ENCODE measurements at regions not wholly inside any gene's neighbourhood (a gene's known extent, or its start where the extent isn't known, plus 50 kb on each side); places are given as distances from the start of the nearest gene placed in this dataset.
"Not testable (repeated sequence)": the region's sequence is repeated elsewhere in the genome, so short reads cannot be mapped to it uniquely, and the experiment has no call there.

DNA sequence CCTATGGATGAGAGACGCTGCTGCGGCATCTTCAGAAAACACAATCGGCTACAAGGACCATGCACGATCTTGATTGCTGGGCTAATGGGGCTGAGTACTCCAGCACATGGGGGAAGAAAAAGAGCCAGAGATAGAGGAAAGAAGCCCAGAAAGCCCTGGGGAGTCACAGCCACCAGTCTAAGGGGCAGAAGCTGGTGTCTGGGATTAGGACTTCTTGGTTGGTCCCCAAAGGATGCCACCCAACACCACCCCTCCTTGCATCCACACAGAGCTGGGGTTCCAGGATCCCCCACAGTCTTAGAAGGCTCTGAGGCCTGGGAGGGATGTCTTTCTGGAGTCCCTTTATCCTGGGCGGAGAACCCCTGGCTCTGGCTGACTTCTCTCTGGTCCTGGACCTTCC lies 98.4 kb upstream of the TARDBP start:
- no peak for DNase-seq (ENCODE audit: low read depth)

DNA sequence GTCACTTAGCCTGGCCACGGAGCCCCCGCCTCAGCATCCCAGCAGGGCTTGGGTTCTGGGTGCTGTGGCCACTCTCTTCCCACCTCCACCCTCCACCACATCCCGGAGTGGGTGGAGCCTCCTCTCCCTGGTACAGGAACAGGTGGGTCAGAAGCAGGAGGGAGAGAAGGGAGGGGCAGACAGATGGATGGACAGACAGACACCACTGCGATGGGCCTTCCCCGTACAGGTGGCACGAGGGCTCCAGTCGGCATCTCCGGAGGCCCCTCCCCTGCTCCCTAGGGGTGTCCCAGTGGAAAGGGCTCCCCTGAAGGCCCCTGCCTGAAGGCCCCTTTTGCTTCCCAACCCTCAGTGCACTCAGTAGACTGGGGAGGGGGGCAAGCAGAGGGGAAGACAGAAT lies 96.9 kb upstream of the TARDBP start:
- DNase-seq (ENCODE audit: low read depth) = no peak

DNA sequence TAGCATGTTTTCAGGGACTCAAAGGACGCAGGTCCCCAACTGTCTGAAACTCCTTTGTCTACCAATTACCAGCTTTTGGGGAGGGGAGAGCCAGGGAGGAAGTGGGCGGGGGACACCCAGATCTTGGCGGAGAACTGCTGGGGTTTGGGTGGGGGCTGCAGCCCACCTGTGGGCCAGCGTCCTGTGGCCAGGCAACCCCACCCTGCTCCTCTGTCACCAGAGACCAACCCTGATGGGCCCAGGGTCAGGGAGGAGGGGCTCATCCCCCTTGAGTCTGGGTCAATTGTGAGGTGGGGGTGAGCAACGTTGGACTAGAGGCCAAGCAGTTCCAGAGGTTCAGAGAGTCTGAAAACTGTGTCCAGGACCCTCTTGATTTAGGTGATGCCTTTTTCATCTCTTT lies 96.1 kb upstream of the TARDBP start:
- DNase-seq (ENCODE audit: low read depth) = no peak

DNA sequence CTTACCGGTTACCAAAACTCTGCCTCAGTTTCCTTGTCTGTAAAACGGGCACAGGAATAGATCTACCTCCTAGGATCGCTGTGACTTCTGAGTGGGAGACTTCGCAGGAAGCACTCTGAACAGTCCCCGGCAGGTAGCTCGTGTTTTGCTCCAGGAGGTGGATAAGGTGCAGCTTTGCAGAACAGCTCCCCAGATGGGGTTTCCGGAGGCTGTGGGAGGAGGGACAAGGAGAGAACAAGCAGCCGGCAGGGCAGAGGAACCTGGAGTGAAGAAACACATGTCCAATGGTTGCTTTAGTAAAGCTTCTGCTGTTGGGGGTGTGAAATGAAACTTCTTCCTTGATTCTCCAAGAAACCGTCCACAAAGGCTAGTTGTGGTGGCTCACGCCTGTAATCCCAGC lies 95.5 kb upstream of the TARDBP start:
- no peak for DNase-seq (ENCODE audit: low read depth)

DNA sequence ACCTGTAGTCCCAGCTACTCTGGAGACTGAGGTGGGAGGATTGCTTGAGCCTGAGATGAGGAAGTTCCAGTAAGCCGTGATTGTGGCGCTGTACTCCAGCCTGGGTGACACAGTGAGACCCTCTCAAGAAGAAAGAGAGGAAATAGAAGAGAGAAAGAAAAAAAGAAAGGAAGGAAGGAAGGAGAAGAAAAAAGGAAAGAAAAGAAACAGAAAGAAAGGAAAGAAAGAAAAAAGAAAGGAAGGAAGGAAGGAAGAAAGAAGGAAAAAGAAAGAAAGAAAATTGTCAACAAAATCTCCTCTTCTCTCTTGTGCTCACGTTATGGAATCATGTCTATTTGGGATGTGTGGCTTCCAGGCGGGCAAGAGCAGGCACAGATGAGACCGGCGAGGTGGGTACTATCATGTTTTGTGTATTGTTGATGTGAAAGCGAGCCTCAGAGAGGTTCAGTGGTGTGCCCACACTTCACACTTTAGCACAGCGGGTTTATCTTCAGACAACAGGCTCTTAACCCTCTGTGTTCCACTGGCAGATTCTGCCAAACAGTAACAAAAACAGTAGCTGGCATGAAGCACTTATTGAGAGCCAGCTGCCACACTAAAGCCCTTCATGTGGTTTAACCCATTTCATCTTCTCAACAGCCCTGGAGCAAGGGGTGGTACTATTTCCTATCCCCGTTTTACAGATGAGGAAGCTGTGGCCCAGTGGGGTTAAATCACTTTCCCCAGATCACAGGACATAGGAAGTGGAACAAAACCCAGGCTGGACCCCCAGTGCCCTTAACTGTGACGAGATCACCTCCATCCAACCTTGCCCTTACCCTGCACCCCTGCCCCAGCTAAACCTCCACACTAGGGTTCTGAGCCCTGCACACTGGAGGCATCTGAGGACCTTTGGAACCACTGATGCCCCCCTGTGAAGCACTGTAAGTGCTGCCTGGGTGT lies 94.7 kb upstream of the TARDBP start:
- no peak for DNase-seq (ENCODE audit: low read depth)

DNA sequence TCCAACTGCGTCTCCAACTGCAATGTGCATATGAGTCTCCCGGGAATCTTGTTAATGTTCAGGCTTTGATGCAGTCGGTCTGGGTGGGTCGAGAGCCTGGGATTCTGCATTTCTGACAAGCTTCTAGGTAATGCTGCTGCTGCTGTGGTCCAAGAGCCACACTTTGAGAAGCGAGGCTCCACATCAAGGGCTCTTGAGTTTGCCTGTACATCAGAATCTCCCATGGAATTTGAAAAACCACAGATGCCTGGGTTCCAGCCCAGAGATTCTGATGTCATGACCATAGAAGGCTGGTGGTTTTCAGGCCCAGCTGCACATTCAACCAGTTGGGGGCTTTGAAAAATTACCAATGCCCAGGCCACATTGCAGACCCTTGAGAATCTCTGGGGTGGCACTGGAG lies 93.9 kb upstream of the TARDBP start:
- DNase-seq (ENCODE audit: low read depth) = peak; percentile 38

DNA sequence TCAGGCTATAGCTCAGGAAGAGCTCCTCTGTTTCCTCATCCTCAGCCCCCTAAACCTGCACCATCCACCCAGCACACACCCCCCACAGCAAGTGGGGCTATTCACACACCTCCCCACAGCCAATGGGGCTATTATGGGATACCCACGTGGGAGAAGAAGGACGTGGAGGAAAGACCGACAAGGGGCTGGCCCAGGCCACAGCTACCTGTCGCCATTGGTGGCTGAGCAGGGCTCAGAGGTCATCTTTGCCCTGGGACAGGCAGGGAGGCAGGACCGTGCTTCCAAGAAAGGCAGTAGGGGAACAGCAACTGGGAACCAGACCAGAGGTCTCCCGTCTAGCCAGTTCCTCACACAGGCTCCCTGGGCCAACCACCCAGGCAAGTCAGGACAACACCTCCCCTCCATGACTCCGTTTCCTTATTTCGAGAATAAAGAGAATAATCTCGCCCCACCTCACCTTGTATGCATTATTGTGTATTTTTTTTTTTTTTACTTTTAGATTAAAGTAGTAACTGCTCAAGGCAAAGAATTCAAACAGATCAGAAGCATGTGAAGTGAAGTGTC lies 92.3 kb upstream of the TARDBP start:
- no peak for DNase-seq (ENCODE audit: low read depth)

DNA sequence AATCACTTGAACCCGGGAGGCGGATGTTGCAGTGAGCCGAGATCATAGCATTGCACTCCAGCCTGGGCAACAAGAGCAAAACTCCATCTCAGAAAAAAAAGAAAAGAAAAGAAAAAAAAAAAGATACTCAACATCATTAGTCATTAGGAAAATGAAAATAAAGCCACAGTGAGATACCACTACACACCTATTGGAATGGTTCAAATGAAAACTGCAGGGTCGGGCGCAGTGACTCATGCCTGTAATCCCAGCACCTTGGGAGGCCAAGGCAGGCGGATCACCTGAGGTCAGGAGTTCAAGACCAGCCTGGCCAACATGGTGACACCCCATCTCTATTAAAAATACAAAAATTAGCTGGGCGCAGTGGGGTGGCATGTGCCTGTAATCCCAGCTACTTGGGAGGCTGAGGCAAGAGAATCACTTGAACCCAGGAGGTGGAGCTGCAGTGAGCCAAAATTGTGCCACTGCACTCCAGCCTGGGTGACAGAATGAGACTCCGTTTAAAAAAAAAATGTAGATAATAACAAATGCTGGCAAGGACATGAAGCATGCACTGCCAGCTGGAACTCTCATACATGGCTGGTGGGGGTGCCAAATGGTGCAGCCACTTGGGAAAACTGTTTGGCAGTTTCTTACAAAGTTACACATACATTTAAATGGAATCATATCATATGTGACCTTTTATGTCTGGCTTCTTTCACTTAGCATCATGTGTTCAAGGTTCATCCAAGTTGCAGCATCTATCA lies 90.0 kb upstream of the TARDBP start:
- not testable (repeated sequence) for DNase-seq (ENCODE audit: low read depth)

DNA sequence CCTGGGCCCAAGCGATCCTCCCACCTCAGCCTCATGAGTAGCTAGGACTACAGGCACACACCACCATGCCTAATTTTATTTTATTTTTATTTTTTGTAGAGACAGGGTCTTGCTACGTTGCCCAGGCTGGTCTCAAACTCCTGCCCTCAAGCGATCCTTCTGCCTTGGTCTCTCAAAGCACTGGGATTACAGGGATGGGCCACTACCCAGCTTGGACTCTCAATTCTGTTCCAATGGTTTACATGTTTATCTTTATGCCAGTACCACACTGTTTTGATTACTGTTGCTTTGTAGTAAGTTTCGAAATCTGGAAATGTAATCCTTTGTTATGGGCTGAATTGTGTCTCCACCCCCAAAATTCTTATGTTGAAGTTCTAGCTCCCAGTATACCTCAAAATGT lies 88.4 kb upstream of the TARDBP start:
- no peak for DNase-seq (ENCODE audit: low read depth)

DNA sequence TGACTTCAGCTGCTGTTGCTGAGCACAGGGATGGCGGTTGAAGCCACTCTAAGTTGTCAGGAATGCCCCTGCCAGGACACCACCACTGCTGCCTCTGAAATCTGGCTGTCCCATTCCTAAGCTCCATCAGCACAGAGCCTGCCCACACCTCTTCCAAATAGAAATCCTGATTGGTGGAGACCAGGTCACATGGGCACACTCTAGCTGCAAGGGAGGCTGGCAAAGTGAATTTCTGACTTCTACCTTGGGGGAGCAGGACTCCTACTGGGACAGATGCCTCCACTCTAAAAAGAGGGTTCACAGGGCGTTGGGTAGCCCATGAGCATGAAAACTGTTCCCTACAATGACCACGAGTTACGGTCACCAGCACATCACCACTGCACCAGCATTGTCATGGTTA lies 83.8 kb upstream of the TARDBP start:
- no peak for DNase-seq (ENCODE audit: low read depth)

DNA sequence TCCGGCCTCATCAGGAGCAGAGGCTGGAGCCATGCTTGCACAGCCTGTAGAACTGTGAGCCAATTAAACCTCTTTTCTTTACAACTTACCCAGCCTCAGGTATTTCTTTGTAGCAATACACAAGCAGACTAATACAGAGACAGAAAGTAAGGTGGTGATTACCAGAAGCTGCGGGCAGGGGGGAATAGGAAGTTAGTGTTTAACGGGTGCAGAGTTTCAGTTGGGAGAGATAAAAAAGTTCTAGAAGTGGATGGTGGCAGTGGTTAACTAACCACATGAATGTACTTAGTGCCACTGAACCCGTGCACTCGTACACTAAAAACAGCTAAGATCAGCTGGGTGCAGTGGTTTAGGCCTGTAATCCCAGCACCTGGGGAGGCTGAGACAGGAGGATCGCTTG lies 80.4 kb upstream of the TARDBP start:
- DNase-seq (ENCODE audit: low read depth) = no peak

DNA sequence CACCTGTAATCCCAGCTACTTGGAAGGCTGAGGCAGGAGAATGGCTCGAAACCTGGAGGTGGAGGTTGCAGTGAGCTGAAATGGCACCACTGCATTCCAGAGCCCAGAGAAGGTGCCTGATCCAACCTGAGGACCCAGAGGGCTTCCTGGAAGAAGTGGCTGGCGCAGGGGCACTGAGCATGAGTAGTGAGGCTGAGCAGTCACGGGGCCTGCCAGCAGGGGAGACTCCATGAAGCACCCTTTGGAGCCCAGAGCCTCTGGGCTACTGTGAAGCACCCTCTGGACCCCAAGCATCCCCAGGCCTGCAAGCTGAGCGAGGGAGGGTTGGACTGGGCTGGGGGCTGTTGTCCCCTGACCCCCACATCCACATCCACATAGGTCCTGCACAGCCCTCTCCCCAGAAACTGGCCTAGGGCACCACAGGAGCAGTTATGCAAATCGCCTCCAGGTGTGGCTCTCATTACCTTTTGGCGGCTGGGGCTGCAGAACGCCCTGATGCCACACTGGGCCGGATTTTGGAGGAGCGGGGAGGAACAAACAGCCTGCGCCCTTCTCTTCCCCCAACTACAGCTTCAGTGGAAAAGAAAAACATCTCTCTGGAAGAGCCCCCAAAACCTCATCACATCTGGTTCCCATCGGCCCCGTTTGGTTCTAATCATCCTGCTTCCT lies 78.2 kb upstream of the TARDBP start:
- DNase-seq (ENCODE audit: low read depth) = no peak

DNA sequence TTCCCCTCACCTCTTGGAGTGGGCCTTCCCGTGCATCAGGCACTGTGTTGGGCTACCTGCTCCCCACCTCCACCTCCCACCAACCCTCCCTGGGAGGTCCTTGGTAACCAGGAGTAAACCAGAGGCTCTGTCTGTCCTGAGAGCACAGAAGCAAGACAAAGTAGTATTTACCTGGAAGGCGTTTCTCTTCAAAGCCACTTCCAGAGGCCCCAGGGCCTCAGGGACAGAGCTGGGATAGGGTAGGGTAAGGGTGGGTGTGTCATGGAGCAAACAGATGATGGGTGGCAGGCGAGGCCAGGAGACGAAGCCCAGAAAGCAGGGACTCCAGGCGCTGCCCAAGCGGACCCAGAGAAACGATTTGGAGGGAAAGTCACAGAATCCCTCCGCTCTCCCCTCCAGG lies 77.2 kb upstream of the TARDBP start:
- DNase-seq (ENCODE audit: low read depth) = no peak

DNA sequence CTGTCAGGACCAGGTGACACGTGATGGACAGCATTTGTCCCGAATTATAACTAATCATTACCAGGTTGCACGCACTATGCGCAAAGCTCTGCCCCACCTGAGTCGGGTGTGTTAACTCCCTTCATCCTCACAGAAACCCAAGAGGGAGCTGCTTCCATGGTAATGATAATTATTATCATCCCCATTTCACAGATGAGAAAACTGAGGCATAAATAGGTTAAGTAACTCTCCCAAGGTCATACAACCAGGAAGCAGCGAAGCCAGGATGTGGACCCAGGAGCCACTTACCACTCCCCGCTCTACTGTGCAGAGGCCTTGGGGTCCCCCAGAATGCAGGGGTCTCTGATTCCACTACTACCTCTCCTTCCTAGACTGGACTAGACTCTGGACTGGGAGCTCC lies 76.7 kb upstream of the TARDBP start:
- DNase-seq (ENCODE audit: low read depth) = no peak

DNA sequence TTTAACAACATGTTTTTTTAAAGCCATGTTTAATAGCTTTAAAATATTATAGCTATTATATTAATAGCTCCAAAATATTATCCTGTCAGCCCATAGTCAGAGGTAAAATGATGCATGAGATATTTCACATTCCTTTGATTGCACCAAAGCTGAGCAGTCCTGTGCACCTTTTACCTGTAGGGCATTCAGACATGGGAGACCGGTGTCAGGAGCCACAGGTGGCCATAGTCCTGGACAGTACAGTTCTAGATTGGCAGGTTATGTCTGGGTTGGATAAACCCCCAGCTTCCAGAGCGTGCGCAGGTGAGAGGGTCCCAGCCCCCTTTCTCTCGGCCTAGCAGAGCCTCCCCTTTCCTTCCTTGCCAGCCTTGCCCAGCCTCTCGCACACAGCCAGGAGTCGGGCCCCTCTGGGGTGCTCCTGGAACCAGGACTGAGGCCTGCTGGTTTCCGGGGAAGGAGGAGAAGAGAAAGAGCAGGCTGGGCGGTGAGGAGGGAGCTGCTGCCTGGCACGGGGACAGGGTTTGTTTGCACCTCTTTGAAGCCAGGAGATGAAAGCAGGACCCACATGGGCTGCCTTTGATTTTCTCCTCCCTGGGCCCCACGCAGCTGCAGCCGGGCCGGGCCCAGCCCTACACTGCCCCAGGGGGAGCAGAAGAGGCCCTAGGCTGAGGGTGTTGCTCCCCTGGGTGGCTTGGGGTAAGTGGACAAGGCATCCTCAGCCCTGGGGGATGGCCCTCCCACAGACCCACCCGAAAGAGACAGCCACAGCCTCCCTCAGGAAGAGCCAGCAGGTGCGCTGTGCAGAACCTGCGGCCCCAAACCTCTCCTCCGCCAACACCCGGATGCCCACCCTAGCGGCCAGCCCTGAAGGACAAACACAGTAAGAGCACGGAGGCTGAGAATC lies 75.2 kb upstream of the TARDBP start:
- DNase-seq (ENCODE audit: low read depth) = no peak

DNA sequence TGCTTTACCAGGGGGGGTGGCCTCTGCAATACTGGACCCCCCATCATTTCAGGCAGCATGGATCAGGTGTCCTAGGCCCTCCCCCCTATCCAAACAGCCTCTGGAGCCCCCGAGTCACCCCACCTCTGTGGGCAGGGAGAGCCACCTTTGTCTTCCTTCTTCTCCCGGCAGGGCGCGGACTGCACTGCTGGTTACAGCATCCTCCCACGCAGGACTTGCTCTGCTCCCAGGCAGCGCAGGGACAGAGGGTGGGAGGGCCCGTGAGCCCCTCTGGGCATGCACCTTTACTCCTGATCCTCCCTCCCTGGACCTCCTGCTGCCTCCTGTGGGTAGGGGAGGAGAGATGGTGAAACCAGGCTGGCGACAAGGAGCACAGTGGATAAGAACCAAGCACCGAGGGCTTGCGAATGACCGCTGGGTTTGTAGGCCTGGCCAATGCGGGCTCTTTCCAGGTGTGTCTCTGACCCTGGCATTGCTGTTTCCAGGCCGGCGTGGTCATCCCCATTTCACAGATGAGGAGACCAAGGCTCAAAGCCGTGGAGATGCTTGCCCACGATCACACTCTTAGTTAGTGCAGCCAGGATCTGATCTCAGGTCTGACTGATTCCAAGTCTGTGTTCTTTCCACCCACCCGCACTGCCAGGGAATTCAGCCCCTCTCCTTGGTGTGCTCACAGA lies 73.6 kb upstream of the TARDBP start:
- no peak for DNase-seq (ENCODE audit: low read depth)

DNA sequence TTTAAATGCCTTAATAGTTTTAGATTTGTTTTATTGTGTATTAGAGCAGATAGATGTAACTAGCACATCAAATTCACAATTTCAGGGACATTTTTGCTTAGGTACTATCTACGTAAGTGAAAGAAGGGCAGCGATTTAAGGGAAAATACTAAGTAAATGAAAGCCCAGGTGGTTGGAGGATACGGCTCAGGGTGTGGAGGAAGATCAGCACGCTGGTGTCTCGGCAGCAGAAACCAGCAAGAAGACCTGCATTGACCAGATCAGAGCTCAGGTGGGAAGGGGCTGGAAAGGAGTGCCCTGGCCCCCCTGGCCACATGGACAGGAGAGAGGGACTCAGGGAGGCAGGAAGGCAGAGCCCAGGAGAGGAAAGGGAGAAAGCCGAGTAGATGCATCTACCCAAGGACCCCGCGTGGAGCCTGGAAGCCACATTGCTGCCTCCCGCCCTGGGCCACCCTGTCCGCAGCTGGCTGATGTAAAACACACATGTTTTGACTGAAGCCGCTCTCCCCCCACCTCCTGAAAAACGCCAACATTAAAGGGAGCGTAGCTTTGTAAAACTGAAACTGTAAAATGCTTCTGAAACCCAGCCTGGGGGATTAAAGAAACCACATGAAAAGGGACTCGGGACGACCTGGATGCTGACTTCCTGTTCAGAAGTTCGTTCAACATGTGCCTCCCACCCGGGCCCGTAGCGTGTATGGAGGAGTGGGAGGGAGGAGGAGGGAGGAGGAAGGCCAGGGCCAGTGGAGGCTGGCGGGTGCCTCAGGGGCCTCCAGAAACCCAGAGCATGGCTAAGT lies 72.6 kb upstream of the TARDBP start:
- no peak for DNase-seq (ENCODE audit: low read depth)

DNA sequence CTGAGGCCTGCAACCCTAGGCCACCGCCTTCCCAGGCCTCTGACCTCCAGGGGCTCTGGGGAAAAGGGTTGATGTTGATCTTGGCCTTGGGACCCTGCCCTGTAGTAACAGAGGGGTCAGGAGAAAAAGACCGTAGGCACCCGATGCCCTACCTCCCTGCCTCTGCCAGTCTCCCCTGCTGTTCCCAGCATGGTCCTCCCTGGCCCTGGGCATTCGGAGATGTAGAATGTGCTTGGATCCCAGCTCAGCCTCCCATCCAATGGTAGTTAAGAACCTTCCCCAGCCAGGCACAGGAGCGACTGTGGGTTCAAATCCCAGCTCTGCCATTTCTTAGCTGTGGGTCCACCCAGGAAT lies 72.0 kb upstream of the TARDBP start:
- no peak for DNase-seq (ENCODE audit: low read depth)

DNA sequence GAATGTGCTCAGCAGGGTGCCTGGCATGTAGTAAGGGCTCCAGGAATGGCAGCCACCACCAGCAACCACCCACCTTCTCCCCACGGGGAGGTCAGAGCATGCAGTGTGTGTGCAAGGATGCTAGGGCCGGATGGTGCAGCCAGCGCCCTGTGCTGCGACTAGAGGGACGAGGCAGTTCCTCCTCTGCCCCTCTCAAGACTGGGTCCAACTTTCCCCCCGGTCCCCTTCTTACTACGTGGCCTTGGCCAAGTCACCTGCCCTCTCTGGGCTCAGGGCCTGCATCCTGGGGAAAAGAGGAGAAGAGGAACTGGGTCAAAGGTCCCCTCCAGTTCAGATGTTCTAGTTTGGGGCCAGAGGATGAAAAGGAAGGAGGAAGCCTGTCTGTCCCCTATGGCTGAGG lies 71.6 kb upstream of the TARDBP start:
- no peak for DNase-seq (ENCODE audit: low read depth)

DNA sequence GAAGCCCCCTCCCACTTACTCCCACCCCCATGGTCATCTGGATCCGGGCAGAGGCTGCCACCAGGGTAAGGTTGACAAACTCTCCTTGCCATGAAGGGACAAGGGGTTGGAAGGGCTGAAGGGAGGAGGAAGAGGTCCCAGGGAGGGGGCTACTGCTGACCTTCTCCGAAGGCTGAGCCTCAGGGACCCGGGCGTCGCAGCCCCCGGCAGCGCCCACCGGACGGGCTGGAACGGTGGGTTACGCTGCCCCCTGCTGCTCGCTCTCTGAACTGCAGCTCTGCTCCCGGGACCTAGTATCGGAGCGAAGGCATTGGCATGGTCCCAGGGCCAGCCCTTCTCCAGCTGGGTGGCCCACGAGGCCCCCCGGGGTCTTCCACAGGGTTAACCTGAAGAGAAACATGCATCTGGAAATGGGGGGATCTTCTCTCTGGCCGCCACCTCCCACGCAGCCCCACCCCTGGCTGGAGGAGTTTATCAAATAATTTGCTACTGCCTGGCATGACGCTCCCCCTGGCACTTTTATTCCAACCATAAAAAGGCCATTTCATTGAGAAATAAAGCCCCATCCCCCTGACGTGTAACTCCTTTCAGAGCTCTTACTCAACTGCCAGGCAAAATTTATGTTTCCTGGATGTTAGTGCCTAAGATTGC lies 70.4 kb upstream of the TARDBP start:
- peak; percentile 17 for DNase-seq (ENCODE audit: low read depth)

Measured in stromal cell of bone marrow (primary cell).